HG02759 (cell line): ENCODE measurements at regions not wholly inside any gene's neighbourhood (a gene's known extent, or its start where the extent isn't known, plus 50 kb on each side); places are given as distances from the start of the nearest gene placed in this dataset.
"Not testable (repeated sequence)": the region's sequence is repeated elsewhere in the genome, so short reads cannot be mapped to it uniquely, and the experiment has no call there.

ENCODE experiments used
- ATAC-seq: cut with Tn5 transposase; IDR thresholded peaks from one replicate; pipeline ENCODE4 v1.9.1; 2021; ENCODE audit warnings: mild to moderate bottlenecking, moderate library complexity; ENCODE audit not compliant: unreplicated experiment

DNA sequence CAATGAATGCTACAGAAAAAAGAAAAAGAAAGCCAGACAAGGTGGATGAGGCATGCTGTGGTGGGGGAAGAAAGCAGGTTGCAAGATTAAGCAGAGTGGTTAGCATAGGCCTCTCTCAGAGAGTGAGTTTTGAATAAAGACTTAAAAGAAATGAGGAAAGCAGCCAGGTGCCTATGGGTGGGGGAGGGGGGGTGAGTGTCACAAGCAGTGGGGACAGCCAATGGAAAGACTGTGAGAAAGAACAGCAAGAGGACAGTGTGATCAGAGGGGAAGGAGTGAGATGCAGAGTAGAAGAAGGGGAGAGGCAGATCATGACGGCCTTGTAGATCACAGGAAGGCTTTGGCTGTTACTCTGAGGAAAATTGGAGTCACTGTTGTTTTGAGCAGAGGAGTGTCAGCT lies 162.5 kb downstream of the SOX3 start:
- ATAC-seq, result no peak

DNA sequence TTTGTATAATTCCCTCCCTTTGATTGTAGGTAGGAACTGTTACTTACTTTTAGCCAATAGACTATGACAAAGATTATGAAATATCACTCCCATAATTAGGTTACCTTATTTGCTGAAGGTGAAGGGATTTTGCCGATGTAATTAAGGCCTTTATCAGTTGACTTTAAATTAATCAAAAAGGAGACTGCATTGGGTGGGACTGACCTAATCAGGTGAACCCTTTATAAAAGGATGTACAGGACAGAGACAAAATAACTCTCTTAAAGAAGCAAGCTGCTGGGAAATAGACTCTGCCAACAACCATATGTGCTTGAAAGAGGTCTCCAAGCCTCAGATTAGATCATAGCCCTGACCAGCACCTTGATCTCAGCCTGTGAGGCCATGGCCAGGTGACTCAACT lies 167.6 kb downstream of the SOX3 start:
- ATAC-seq, result no peak

DNA sequence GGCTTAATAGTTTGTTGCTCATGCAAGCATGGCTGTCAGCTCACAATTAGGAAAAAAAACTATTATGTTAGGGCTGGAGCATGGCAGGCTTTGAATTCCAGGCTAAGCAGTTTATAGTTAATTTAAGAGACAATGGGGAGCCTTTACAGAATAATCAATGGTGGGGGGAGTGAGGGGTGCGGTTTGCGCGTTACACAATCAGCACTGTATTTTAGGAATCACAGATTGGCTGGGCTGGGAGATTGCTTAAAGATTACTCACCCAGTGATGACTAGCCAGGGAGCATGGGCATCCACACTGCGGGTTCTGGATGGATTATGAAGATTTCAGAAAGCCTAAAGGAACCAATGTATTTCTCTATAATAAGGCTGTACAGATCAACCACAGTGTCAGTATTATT lies 186.6 kb downstream of the SOX3 start:
- ATAC-seq, result no peak

- ATAC-seq, result no peak
These were observed 187.4 kb downstream of the SOX3 start for GRCh38 chrX:140317462-140317861.

GRCh38 chrX:140298960-140299825 lies 205.7 kb downstream of the SOX3 start:
- no peak for ATAC-seq

DNA sequence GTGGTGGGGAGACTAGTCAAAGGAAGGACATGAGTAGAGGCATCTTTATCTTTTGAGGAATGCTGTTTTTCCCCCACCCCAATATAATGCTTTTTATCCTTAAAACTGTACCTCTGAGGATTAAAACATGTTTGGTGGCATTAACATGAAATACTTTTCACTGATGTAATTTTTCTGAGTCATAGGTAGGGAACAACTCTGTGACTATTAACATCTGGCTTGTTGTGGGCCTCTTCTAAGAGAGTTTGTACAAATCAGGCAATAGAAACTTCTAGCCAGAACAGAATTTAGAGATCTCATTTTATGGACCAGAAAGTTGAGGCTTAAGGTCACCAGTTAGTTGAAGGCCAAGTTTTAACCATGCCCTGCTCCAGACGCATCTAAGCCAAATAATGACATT lies 207.6 kb downstream of the SOX3 start:
- no peak for ATAC-seq

GRCh38 chrX:140292961-140293360 lies 211.9 kb downstream of the SOX3 start:
- ATAC-seq, result no peak

GRCh38 chrX:140292188-140292587 lies 212.7 kb downstream of the SOX3 start:
- ATAC-seq, result no peak

- no peak for ATAC-seq
These were observed 229.9 kb downstream of the SOX3 start for GRCh38 chrX:140274811-140275525.

DNA sequence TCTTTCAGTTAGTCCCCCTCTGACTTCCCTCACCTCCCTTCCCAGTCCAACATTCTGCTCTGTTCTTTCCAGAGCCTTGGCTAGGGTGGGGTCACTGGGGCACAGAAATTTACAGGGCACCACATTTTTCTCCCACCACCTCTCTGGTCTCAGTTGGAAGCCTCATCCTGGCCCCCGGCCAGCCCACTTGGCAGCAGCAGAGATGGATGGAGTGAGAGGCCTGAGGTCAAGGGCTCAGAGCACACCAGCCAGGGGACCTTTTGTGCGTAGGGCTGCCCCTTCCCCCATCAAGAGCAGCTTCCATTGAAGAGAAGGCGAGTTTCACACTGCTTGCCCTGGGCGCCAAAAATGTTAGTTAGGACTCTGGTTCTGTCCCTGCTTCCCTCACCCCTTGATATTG lies 230.9 kb downstream of the SOX3 start:
- ATAC-seq, result no peak

DNA sequence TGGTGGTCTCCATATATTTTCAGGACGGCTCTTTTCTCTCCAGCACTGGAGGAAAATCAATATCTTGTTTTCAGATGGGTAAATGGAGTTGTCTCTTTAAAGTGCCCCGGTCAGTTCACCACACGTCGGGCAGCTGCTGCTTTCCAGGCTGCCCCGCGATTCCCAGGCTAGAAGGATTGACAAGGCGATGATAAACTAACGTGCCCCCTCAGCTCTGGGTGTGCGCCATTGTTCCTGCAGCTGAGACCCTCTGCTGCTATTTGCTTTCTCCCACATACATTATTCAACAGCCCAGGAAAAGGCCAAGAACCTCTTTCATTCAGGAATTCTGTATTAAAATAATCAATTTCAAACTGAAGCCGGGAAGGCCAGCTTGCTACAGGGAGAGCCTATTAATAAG lies 254.5 kb downstream of the SOX3 start:
- ATAC-seq, result no peak

DNA sequence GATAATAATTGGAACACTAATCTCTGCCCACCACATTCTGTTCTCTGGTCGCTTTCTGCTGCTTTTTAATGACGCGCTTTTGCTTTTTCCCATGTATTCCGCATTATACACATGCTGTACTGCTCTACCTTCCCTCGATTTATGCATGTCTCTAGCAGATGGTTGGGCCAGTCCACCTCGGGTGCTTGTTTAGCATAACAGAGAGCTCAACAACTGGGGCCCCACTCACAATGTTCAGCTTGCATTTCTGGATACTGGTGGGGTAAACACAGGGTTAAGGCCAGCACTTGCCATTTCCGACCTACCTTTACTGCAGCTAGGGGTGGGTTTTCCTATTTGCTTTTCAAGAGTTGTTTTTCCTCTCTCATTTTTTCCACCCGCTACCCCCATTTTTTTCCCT lies 255.8 kb downstream of the SOX3 start:
- ATAC-seq, result no peak

DNA sequence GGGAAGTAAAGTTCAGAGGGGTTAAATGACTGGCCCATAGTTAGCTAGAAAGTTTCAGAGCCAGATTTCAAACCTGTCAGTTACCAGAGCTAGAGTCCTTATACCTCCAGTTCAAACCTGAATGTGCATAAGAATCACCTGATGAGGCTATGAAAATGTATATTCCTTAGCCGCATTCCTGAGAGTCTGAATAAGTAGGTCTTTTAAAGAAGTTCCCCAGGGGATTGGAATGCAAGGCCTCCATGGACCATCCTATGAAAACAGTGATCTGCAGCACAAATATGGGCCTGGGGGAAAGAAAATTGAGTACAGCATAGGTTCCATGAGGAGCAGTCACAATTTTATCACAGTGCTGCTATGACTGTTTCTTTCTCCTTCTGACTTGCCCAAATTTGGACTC lies 263.9 kb upstream of the CXorf66 start:
- ATAC-seq, result no peak

GRCh38 chrX:140226037-140226436 lies 260.7 kb upstream of the CXorf66 start:
- not testable (repeated sequence) for ATAC-seq

DNA sequence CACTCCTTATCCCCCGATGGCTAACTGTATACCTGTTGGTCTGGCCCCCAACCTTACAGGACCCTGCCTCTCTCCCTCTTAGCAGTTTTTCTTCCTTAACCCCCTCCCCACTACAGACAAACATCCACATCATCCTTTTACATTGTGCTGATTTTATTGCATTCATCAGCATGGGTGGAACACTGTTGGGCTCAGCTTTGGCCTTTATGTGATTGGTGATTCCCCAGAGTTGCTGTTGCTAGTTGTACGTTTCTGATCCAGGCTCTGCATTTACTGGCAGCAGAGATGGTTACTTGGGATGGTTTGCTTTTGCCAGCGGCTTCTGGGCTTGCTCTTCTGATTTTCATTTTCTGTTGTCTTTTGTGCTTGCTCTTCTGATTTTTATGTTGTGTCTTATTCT lies 250.6 kb upstream of the CXorf66 start:
- ATAC-seq, result not testable (repeated sequence)

- not testable (repeated sequence) for ATAC-seq
These were observed 249.2 kb upstream of the CXorf66 start for GRCh38 chrX:140214518-140214917.

DNA sequence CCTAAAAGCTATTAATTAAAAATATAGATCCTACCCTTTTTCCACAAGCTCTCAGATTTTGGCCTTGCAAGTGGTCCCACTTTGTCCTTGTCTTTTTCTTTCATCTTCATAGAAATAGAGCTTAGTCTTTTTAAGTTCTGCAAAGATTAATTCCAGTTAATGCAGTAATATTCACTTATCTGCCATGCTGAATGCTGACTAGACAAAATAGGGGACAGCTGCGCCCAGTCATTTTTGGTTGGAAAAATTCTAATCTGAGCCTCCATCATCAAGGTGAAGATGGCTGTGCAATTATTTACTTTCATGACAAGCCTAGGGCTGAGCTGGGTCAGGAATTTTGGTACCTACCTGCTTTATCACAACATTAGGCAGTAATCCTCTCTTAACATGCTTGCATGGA lies 241.3 kb upstream of the CXorf66 start:
- no peak for ATAC-seq

DNA sequence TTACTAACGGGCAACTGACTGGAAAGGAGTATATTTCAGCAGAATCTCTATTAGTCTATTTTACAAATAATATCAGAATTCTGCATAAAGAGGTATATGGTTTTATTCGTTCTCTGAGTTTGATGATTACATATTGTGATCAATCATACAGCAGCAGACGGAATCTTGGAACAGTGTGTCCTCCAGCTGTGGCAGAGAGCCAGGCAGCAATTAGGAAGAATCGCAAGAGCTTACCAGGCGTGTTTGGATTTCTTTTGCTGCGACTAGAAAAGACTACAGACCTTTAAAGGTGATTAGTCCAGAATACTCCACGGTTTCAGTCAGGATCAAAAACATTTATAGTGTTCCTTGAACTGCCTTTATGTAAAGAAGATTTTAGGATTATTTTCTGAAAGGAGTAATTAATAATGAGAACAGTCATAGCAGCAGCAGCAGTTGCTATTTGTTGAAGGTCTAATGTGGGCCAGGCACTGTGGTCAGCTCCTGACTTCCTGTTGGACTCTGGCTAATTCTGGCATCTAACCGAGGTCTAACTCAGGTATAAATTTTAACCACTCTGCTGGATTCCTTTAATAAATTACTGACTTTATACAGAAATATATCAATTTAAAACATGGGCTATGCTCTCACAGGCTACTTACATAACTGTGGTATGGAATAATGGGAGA lies 225.3 kb upstream of the CXorf66 start:
- ATAC-seq, result no peak

DNA sequence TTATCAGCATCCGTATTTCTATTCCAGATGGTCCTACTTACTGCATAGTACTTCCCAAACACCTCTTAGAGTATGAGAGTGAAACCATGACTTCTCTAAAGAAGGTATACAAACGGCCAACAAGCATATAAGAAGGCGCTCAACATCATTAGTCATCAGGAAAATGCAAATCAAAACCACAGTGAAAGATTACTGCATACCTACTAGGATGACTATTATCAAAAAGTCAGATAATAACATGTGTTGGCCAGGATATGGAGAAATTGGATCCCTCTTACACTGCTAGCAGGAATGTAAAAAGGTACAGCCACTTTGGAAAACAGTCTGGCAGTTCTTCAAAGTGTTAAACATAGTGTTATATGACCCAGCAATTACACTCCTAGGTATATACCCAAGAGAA lies 215.3 kb upstream of the CXorf66 start:
- no peak for ATAC-seq

- ATAC-seq, result no peak
These were observed 212.5 kb upstream of the CXorf66 start for GRCh38 chrX:140177821-140178220.

GRCh38 chrX:140172401-140172800 lies 207.1 kb upstream of the CXorf66 start:
- ATAC-seq, result no peak

GRCh38 chrX:140167551-140167950 lies 202.2 kb upstream of the CXorf66 start:
- ATAC-seq, result no peak
